ENCODE measurements at regions not wholly inside any gene's neighbourhood (a gene's known extent, or its start where the extent isn't known, plus 50 kb on each side); places are given as distances from the start of the nearest gene placed in this dataset.

GRCh38 chrX:118231464-118231863 is 114.4 kb upstream of the WDR44 start:
- TF ChIP-seq POLR2A (IDR thresholded peaks at IDR 0.05; ENCODE audit: insufficient read depth in 1 of 2, low read depth in 2 of 2, low read length in 2 of 2) (no peak), ERF (CRISPR knock-in tag; IDR thresholded peaks at IDR 0.05) (no peak), ELF1 (CRISPR knock-in tag; IDR thresholded peaks at IDR 0.05) (no peak), ZNF275 (CRISPR knock-in tag; IDR thresholded peaks at IDR 0.05; ENCODE audit: borderline replicate concordance) (no peak), CTCF (CRISPR knock-in tag; IDR thresholded peaks at IDR 0.05) (no peak), CBFB (CRISPR knock-in tag; IDR thresholded peaks at IDR 0.05) (no peak), ZNF746 (CRISPR knock-in tag; IDR thresholded peaks at IDR 0.05) (no peak), ZNF891 (CRISPR knock-in tag; IDR thresholded peaks at IDR 0.05) (no peak), ZNF3 (CRISPR knock-in tag; IDR thresholded peaks at IDR 0.05) (no peak), MYNN (CRISPR knock-in tag; IDR thresholded peaks at IDR 0.05; ENCODE audit: low read depth) (no peak), ZNF331 (CRISPR knock-in tag; IDR thresholded peaks at IDR 0.05) (no peak), EP300 (IDR thresholded peaks at IDR 0.05; ENCODE audit: low read depth in 2 of 2, low read length in 2 of 2) (no peak), EP300 (CRISPR knock-in tag; IDR thresholded peaks at IDR 0.05; ENCODE audit: borderline replicate concordance) (no peak), USF2 (IDR thresholded peaks at IDR 0.05; ENCODE audit: low read depth, low read length) (no peak), USF2 (CRISPR knock-in tag; IDR thresholded peaks at IDR 0.05; ENCODE audit: borderline replicate concordance) (no peak)

Measured in HepG2 (cell line).